ENCODE measurements at regions not wholly inside any gene's neighbourhood (a gene's known extent, or its start where the extent isn't known, plus 50 kb on each side); places are given as distances from the start of the nearest gene placed in this dataset.
A peak's percentile ranks its signal among the peaks of the same experiment; 100 is the strongest.

- no peaks in the 10 kb centered on the region for H3K36me3 Mint-ChIP-seq (ENCODE audit: unreplicated experiment)
- H3K4me1 Mint-ChIP-seq (ENCODE audit: low read depth, unreplicated experiment), result peaks cover 3% of the 10 kb centered on the region
- TF ChIP-seq CTCF (IDR thresholded peaks at IDR 0.05; ENCODE audit: partially characterized antibody, unreplicated experiment), result no peak
- H3K27me3 Mint-ChIP-seq (ENCODE audit: unreplicated experiment), result peaks cover 4% of the 10 kb centered on the region
- no peak overlapping the region for H3K27ac Mint-ChIP-seq (ENCODE audit: unreplicated experiment)
- DNase-seq, result no peak
- no peak overlapping the region for H3K4me3 Mint-ChIP-seq (ENCODE audit: unreplicated experiment)
- peaks cover 5% of the 10 kb centered on the region for H3K9me3 Mint-ChIP-seq (ENCODE audit: unreplicated experiment)
Observed at GRCh38 chr20:58088105-58088504, 140.3 kb downstream of the ANKRD60 start.

- Mint-ChIP-seq H3K9me3 (ENCODE audit: unreplicated experiment) (peaks cover 6% of the 10 kb centered on the region), H3K36me3 (ENCODE audit: unreplicated experiment) (no peaks in the 10 kb centered on the region), H3K4me3 (ENCODE audit: unreplicated experiment) (no peak overlapping the region), H3K27ac (ENCODE audit: unreplicated experiment) (no peak overlapping the region), H3K4me1 (ENCODE audit: low read depth, unreplicated experiment) (peaks cover 3% of the 10 kb centered on the region), H3K27me3 (ENCODE audit: unreplicated experiment) (peaks cover 4% of the 10 kb centered on the region)
- TF ChIP-seq CTCF (IDR thresholded peaks at IDR 0.05; ENCODE audit: partially characterized antibody, unreplicated experiment), result peak; percentile 37
- DNase-seq, result no peak
Observed at GRCh38 chr20:58087562-58087858, 140.9 kb downstream of the ANKRD60 start.

GRCh38 chr20:58086763-58087561 is 141.5 kb downstream of the ANKRD60 start:
- DNase-seq, result peak; percentile 73
- Mint-ChIP-seq H3K4me1 (ENCODE audit: low read depth, unreplicated experiment) (peaks cover 3% of the 10 kb centered on the region), H3K27me3 (ENCODE audit: unreplicated experiment) (peaks cover 4% of the 10 kb centered on the region), H3K9me3 (ENCODE audit: unreplicated experiment) (peaks cover 6% of the 10 kb centered on the region), H3K4me3 (ENCODE audit: unreplicated experiment) (no peak overlapping the region), H3K36me3 (ENCODE audit: unreplicated experiment) (no peaks in the 10 kb centered on the region), H3K27ac (ENCODE audit: unreplicated experiment) (no peak overlapping the region)
- peak; percentile 86 for TF ChIP-seq CTCF (IDR thresholded peaks at IDR 0.05; ENCODE audit: partially characterized antibody, unreplicated experiment)

- no peak for DNase-seq
- H3K4me3 Mint-ChIP-seq (ENCODE audit: unreplicated experiment), result no peak overlapping the region
Observed at GRCh38 chr20:58084966-58085365, 143.5 kb downstream of the ANKRD60 start.

More at GRCh38 chr20:58084966-58085365, 143.5 kb downstream of the ANKRD60 start:
- peaks cover 3% of the 10 kb centered on the region for H3K9me3 Mint-ChIP-seq (ENCODE audit: unreplicated experiment)
- H3K27me3 Mint-ChIP-seq (ENCODE audit: unreplicated experiment), result peaks cover 4% of the 10 kb centered on the region
- no peak for TF ChIP-seq CTCF (IDR thresholded peaks at IDR 0.05; ENCODE audit: partially characterized antibody, unreplicated experiment)
- H3K27ac Mint-ChIP-seq (ENCODE audit: unreplicated experiment), result no peak overlapping the region
- H3K36me3 Mint-ChIP-seq (ENCODE audit: unreplicated experiment), result no peaks in the 10 kb centered on the region
- H3K4me1 Mint-ChIP-seq (ENCODE audit: low read depth, unreplicated experiment), result peaks cover 3% of the 10 kb centered on the region

Data from glutamatergic neuron (in vitro differentiated cells).